NCI-H226 (cell line): ENCODE measurements at regions not wholly inside any gene's neighbourhood (a gene's known extent, or its start where the extent isn't known, plus 50 kb on each side); places are given as distances from the start of the nearest gene placed in this dataset.
"Not testable (repeated sequence)": the region's sequence is repeated elsewhere in the genome, so short reads cannot be mapped to it uniquely, and the experiment has no call there.

ENCODE experiments used
- DNase-seq: peaks from one replicate; pipeline ENCODE4 v3.0.0-alpha.2; 2015

GRCh38 chr6:155628306-155628705 lies 172.7 kb upstream of the NOX3 start:
- no peak for DNase-seq

GRCh38 chr6:155627722-155628212 lies 172.1 kb upstream of the NOX3 start:
- not testable (repeated sequence) for DNase-seq

GRCh38 chr6:155623450-155624178 lies 168.0 kb upstream of the NOX3 start:
- no peak for DNase-seq

- no peak for DNase-seq
Observed at GRCh38 chr6:155614606-155615005, 159.0 kb upstream of the NOX3 start.

GRCh38 chr6:155611742-155612141 lies 156.1 kb upstream of the NOX3 start:
- DNase-seq: no peak

- DNase-seq: no peak
Observed at GRCh38 chr6:155604991-155605390, 149.4 kb upstream of the NOX3 start.

GRCh38 chr6:155599561-155599960 lies 143.9 kb upstream of the NOX3 start:
- no peak for DNase-seq

GRCh38 chr6:155599160-155599559 lies 143.5 kb upstream of the NOX3 start:
- no peak for DNase-seq

- no peak for DNase-seq
Observed at GRCh38 chr6:155595284-155595683, 139.6 kb upstream of the NOX3 start.

GRCh38 chr6:155591741-155592140 lies 136.1 kb upstream of the NOX3 start:
- no peak for DNase-seq

- DNase-seq: no peak
Observed at GRCh38 chr6:155589190-155589589, 133.6 kb upstream of the NOX3 start.

- DNase-seq: no peak
Observed at GRCh38 chr6:155587817-155588216, 132.2 kb upstream of the NOX3 start.

- DNase-seq: no peak
Observed at GRCh38 chr6:155586090-155586489, 130.5 kb upstream of the NOX3 start.

GRCh38 chr6:155584006-155584405 lies 128.4 kb upstream of the NOX3 start:
- no peak for DNase-seq

- DNase-seq: no peak
Observed at GRCh38 chr6:155582016-155582991, 126.7 kb upstream of the NOX3 start.

GRCh38 chr6:155580904-155581303 lies 125.3 kb upstream of the NOX3 start:
- DNase-seq: no peak

- no peak for DNase-seq
Observed at GRCh38 chr6:155578251-155578650, 122.6 kb upstream of the NOX3 start.

- DNase-seq: no peak
Observed at GRCh38 chr6:155561966-155562364, 106.3 kb upstream of the NOX3 start.

- no peak for DNase-seq
Observed at GRCh38 chr6:155561257-155561965, 105.8 kb upstream of the NOX3 start.

GRCh38 chr6:155549928-155550327 lies 94.3 kb upstream of the NOX3 start:
- no peak for DNase-seq

GRCh38 chr6:155549028-155549798 lies 93.6 kb upstream of the NOX3 start:
- DNase-seq: no peak

GRCh38 chr6:155548576-155548975 lies 92.9 kb upstream of the NOX3 start:
- no peak for DNase-seq
